ENCODE measurements at regions not wholly inside any gene's neighbourhood (a gene's known extent, or its start where the extent isn't known, plus 50 kb on each side); places are given as distances from the start of the nearest gene placed in this dataset.
"Not testable (repeated sequence)": the region's sequence is repeated elsewhere in the genome, so short reads cannot be mapped to it uniquely, and the experiment has no call there.

DNA sequence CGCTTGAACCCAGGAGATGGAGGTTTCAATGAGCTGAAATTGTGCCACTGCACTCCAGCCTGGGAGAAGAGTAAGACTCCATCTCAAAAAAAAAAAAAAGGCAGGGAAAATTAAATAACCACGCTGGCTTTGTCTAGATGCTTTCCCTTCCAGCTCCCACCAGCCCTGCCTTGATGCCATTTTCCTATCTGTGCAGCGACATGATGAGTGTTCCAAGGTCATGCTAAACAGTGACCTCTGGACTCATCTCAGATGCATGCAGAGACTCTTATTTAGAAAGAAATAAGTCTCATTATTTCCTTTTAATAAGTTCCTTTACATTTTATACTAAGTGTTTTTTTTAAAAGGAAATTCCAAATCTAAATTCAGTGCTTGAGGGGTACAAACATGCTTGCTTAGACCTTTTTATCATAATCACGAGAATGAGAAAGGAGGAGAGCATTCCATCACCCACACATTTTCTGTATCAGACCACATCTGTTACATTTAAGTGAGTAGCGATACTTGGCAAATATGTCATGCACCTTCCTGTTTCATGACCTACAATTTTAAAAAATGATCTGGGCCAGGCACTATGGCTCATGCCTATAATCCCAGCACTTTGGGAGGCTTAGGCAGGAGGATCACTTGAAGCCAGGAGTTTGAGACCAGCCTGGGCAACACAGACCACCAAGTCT, 101.1 kb upstream of the RREB1 start:
- no peak for TF ChIP-seq CTCF (IDR thresholded peaks at IDR 0.05; ENCODE audit: low read depth, low read length)
- H3K4me3 ChIP-seq (ENCODE audit: low read depth, low read length): no peak overlapping the region

DNA sequence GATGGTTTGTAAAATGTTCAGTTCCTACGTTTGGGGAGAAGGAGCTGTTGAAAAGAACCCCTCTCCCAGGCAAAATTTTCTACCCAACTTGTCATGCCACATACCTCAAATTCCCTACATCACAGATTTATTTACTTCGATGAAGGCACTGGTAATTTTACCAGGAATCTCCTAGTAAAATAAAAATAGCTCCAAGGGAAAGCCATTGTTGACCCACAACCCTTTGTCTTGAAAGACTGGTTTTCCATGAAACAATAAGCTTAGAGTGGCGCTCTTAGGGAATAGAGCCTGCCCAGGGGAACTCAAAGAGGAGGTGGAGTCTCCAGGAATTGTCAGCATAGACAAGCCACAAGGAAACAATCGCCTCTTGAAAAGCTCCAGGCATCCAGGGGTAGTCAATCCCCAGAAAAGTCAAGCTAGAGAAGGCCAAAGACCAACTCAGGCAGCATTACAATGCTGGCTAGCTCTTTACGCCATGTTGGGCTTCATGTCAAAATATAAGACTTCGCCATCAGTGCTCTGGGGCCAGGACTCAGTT, 99.2 kb upstream of the RREB1 start:
- TF ChIP-seq CTCF (IDR thresholded peaks at IDR 0.05; ENCODE audit: low read depth, low read length): no peak

GRCh38 chr6:7016226-7016625, 91.5 kb upstream of the RREB1 start:
- no peak for TF ChIP-seq CTCF (IDR thresholded peaks at IDR 0.05; ENCODE audit: low read depth, low read length)
- H3K4me3 ChIP-seq (ENCODE audit: low read depth, low read length): no peak overlapping the region

More for the DNA sequence above, 99.2 kb upstream of the RREB1 start:
- no peak overlapping the region for H3K4me3 ChIP-seq (ENCODE audit: low read depth, low read length)

GRCh38 chr6:7021301-7021700, 86.5 kb upstream of the RREB1 start:
- no peak for TF ChIP-seq CTCF (IDR thresholded peaks at IDR 0.05; ENCODE audit: low read depth, low read length)
- H3K4me3 ChIP-seq (ENCODE audit: low read depth, low read length): no peak overlapping the region

DNA sequence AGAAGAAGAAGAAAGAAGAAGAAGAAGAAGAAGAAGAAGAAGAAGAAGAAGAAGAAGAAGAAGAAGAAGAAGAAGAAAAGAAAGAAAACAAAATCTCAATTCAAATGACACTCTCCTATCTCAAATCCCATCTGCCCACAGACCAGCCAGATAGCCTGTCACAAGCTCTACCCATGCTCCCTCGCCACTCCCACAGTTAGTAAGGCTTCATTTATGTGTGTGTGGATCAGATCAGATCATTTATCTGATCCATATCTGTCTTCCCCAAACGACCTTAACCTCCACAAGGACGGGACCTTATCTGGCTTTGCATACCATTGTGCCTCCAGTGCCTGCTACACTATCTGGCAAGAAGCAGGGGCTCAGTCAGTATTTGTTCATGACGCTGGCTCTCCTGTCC, 81.9 kb upstream of the RREB1 start:
- no peak for TF ChIP-seq CTCF (IDR thresholded peaks at IDR 0.05; ENCODE audit: low read depth, low read length)
- H3K4me3 ChIP-seq (ENCODE audit: low read depth, low read length): no peak overlapping the region

- H3K4me3 ChIP-seq (ENCODE audit: low read depth, low read length): not testable (repeated sequence)
These were observed 78.8 kb upstream of the RREB1 start for GRCh38 chr6:7028963-7029362.

- not testable (repeated sequence) for H3K4me3 ChIP-seq (ENCODE audit: low read depth, low read length)
These were observed 76.8 kb upstream of the RREB1 start for GRCh38 chr6:7030968-7031367.

- no peak overlapping the region for H3K4me3 ChIP-seq (ENCODE audit: low read depth, low read length)
- TF ChIP-seq CTCF (IDR thresholded peaks at IDR 0.05; ENCODE audit: low read depth, low read length): no peak
These were observed 74.6 kb upstream of the RREB1 start for GRCh38 chr6:7033202-7033601.

Data from WI38 (cell line).